ENCODE measurements at regions not wholly inside any gene's neighbourhood (a gene's known extent, or its start where the extent isn't known, plus 50 kb on each side); places are given as distances from the start of the nearest gene placed in this dataset.

- TF ChIP-seq FOXJ3 (CRISPR knock-in tag; IDR thresholded peaks at IDR 0.05; ENCODE audit: borderline replicate concordance), result no peak
- no peak for TF ChIP-seq NFYB (CRISPR knock-in tag; conservative IDR thresholded peaks at IDR 0.05; ENCODE audit: low read depth)
Measured at GRCh38 chr2:22879009-22879863, 505.7 kb upstream of the KLHL29 start.

Data from WTC11 (cell line).